HG03097 (cell line): ENCODE measurements at regions not wholly inside any gene's neighbourhood (a gene's known extent, or its start where the extent isn't known, plus 50 kb on each side); places are given as distances from the start of the nearest gene placed in this dataset.

Experiments
- ATAC-seq: cut with Tn5 transposase; IDR thresholded peaks from one replicate; pipeline ENCODE4 v1.9.1; 2021; ENCODE audit not compliant: unreplicated experiment, low FRiP score

GRCh38 chr9:26026423-26027100, 348.3 kb upstream of the TUSC1 start:
- no peak for ATAC-seq

GRCh38 chr9:26013199-26013598, 335.0 kb upstream of the TUSC1 start:
- no peak for ATAC-seq

- ATAC-seq, result no peak
Observed at GRCh38 chr9:26012797-26013196, 334.6 kb upstream of the TUSC1 start.

GRCh38 chr9:25994605-25995004, 316.4 kb upstream of the TUSC1 start:
- no peak for ATAC-seq

- ATAC-seq, result no peak
Observed at GRCh38 chr9:25990376-25990775, 312.1 kb upstream of the TUSC1 start.

- no peak for ATAC-seq
Observed at GRCh38 chr9:25975667-25976066, 297.4 kb upstream of the TUSC1 start.

- ATAC-seq, result no peak
Observed at GRCh38 chr9:25964239-25964638, 286.0 kb upstream of the TUSC1 start.

GRCh38 chr9:25960178-25960577, 281.9 kb upstream of the TUSC1 start:
- no peak for ATAC-seq

- ATAC-seq, result no peak
Observed at GRCh38 chr9:25954209-25954608, 276.0 kb upstream of the TUSC1 start.

- no peak for ATAC-seq
Observed at GRCh38 chr9:25948182-25948581, 269.9 kb upstream of the TUSC1 start.

GRCh38 chr9:25939126-25939525, 260.9 kb upstream of the TUSC1 start:
- ATAC-seq, result no peak

- no peak for ATAC-seq
Observed at GRCh38 chr9:25936031-25936430, 257.8 kb upstream of the TUSC1 start.

- no peak for ATAC-seq
Observed at GRCh38 chr9:25935188-25935587, 256.9 kb upstream of the TUSC1 start.

- no peak for ATAC-seq
Observed at GRCh38 chr9:25918761-25919160, 240.5 kb upstream of the TUSC1 start.

- ATAC-seq, result no peak
Observed at GRCh38 chr9:25917731-25918362, 239.6 kb upstream of the TUSC1 start.

- no peak for ATAC-seq
Observed at GRCh38 chr9:25913806-25914205, 235.6 kb upstream of the TUSC1 start.

- no peak for ATAC-seq
Observed at GRCh38 chr9:25904701-25905100, 226.5 kb upstream of the TUSC1 start.

- ATAC-seq, result no peak
Observed at GRCh38 chr9:25891527-25891926, 213.3 kb upstream of the TUSC1 start.

- no peak for ATAC-seq
Observed at GRCh38 chr9:25889661-25890060, 211.4 kb upstream of the TUSC1 start.

- ATAC-seq, result no peak
Observed at GRCh38 chr9:25876248-25876647, 198.0 kb upstream of the TUSC1 start.

- no peak for ATAC-seq
Observed at GRCh38 chr9:25864509-25864908, 186.3 kb upstream of the TUSC1 start.

- ATAC-seq, result no peak
Observed at GRCh38 chr9:25861421-25861820, 183.2 kb upstream of the TUSC1 start.
